HG03342 (cell line): ENCODE measurements at regions not wholly inside any gene's neighbourhood (a gene's known extent, or its start where the extent isn't known, plus 50 kb on each side); places are given as distances from the start of the nearest gene placed in this dataset.

Experiments
- ATAC-seq: cut with Tn5 transposase; IDR thresholded peaks from one replicate; pipeline ENCODE4 v1.9.1; 2021; ENCODE audit warnings: mild to moderate bottlenecking, moderate library complexity; ENCODE audit not compliant: unreplicated experiment

DNA sequence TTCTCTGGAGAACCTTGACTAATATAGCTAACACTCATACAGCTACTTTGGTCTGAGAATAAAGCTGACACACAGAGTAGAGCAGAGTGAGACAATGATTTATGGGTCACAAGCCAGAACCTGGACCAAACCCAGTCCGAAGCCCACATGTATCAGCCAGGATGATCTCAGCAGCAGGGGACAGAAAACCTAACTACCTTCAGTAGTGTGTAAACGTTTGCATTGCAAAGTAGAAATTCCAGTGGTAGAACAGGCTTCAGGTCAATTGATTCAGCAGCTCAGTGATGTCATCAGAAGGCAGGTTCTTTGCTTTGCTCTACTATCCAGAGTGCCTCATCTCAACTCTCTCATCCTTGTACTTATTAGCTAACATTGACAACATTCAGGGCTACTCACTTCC is 62.5 kb upstream of the PALS2 start:
- ATAC-seq = no peak

DNA sequence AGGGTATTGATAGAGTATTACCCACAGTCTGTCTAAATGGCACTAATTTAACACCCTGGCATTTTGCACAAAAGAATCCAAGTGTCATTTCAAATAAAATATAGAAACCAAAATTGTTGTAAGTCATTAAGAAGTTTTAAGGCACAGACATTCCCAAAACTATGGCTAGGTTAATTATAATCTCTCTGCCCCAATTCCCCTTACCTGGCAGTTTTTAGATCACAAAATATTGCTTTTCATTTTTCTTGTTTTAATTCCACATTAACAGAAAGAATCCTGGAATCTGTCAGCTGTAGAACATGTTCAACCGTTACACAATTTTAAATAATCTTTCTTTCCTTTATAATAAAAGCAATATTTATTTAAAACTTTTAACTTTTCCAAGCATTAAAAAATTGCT is 56.1 kb upstream of the PALS2 start:
- no peak for ATAC-seq

DNA sequence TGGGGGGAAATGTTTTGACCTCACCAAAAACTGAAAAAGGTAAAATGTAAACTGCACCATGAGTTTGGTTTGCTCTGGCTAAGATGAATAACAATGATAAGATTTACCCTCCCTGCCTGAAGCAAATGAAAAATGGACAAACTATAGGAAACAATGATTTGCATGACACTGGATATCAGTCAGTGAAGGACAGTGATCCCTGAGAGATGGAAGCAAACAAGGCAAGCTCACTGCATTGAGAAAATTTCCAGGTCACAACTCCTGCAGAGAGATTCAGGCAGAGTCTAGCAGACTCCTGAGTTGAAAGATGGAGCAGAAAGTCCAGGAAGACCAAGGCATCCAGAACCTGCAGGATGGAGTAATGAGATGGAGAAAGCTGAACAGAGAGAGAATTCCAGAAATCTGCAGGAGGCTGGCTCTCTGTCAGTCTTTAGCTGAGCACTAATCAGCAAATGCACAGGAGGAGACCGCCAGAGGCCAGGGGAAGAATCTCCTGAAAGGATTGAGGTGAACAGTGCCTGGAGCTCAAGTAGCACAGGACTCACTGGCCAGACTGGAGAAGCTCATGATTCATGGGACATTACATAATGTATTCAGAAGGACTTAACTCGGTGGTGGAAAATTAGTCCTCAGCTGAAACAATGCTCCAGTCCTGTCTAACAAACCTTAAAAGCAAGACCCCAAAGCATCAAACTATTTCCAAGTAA is 51.2 kb upstream of the PALS2 start:
- ATAC-seq = no peak
